ENCODE measurements at regions not wholly inside any gene's neighbourhood (a gene's known extent, or its start where the extent isn't known, plus 50 kb on each side); places are given as distances from the start of the nearest gene placed in this dataset.
A peak's percentile ranks its signal among the peaks of the same experiment; 100 is the strongest.

DNA sequence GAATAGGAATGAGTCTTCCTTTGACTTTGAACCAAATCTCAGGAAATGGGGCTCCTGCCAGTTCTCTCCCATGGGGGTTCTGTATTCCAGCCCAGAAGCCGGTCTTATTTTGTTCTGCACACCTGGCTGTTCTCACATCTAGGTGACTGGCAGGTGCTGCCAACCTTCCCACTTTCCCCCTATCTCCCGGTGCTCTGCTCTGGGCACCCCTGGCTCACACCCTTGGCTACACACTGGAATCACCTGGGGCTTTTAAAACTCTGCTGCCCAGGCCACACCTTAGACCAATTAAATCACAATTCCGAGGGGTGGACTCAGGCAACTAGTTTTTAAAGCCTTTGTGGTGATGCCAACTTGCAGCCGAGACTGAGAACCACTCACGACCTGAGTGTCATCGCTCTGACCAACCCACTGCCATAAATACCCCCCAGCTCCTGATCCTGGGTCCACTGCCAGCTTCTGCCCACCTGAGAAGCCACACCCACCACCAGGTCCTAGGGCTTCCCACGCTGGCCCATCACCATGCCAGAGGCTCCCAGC lies 69.2 kb downstream of the KCNF1 start:
- Mint-ChIP-seq H3K9me3 (no peaks in the 10 kb centered on the region), H3K4me1 (peaks cover 0 to 5% (median 0%) of the 10 kb centered on the region in 4 donors), H3K27me3 (peaks cover 23% of the 10 kb centered on the region), H3K27ac (peak overlapping the region in 1 of 3 donors; percentile 25), H3K4me3 (no peak overlapping the region), H3K36me3 (no peaks in the 10 kb centered on the region)
- ATAC-seq (ENCODE audit: low read depth in 2 of 2) (no peak), DNase-seq (no peak)
- Histone ChIP-seq H3K9me3 (ENCODE audit: control insufficient read depth in 2 of 2, low read length in 2 of 2) (no peaks in the 10 kb centered on the region), H3K4me3 (ENCODE audit: low read depth, low read length) (no peak overlapping the region), H3K27me3 (ENCODE audit: control insufficient read depth, insufficient read depth, low read length) (no peaks in the 10 kb centered on the region), H3K4me1 (ENCODE audit: control insufficient read depth, insufficient read depth, low read length, poor library complexity, severe bottlenecking) (no peaks in the 10 kb centered on the region), H3K27ac (ENCODE audit: insufficient read depth, low read length, poor library complexity, severe bottlenecking) (no peak overlapping the region), H3K36me3 (ENCODE audit: control insufficient read depth, insufficient read depth, low read length) (no peaks in the 10 kb centered on the region)

DNA sequence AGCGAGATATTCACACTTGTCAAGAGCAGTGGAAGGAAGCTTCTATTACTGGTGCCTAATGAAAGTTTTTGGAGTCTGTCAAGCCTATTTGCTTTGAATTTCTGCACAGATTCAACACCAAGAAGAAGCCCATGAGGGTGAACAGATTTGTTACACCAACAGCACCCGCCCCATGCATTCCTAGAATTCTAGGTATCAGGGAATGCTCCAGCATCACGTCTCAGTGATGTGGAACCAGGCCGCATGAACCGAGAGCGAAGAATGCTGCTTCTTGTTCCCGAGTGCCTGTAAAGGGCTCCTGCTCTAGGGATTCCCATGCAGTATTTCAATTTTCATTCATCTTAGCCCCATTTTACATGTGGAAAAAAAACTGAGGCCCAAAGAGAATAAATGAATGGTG lies 69.7 kb downstream of the KCNF1 start:
- no peaks in the 10 kb centered on the region for H3K4me1 ChIP-seq (ENCODE audit: control insufficient read depth, insufficient read depth, low read length, poor library complexity, severe bottlenecking)
- Mint-ChIP-seq H3K9me3 (no peaks in the 10 kb centered on the region), H3K27ac (no peak overlapping the region), H3K27me3 (peaks cover 23% of the 10 kb centered on the region), H3K4me3 (no peak overlapping the region), H3K4me1 (peaks cover 0 to 5% (median 0%) of the 10 kb centered on the region in 4 donors), H3K36me3 (no peaks in the 10 kb centered on the region)
- no peaks in the 10 kb centered on the region for H3K27me3 ChIP-seq (ENCODE audit: control insufficient read depth, insufficient read depth, low read length)
- no peaks in the 10 kb centered on the region for H3K36me3 ChIP-seq (ENCODE audit: control insufficient read depth, insufficient read depth, low read length)
- DNase-seq (no peak), ATAC-seq (ENCODE audit: low read depth in 2 of 2) (no peak)
- no peaks in the 10 kb centered on the region for H3K9me3 ChIP-seq (ENCODE audit: control insufficient read depth in 2 of 2, low read length in 2 of 2)
- H3K4me3 ChIP-seq (ENCODE audit: low read depth, low read length), result no peak overlapping the region
- H3K27ac ChIP-seq (ENCODE audit: insufficient read depth, low read length, poor library complexity, severe bottlenecking), result no peak overlapping the region

GRCh38 chr2:10981941-10982431 lies 70.3 kb downstream of the KCNF1 start:
- H3K9me3 ChIP-seq (ENCODE audit: control insufficient read depth in 2 of 2, low read length in 2 of 2), result no peaks in the 10 kb centered on the region
- Mint-ChIP-seq H3K27ac (no peak overlapping the region), H3K4me1 (peaks cover 0 to 2% (median 0%) of the 10 kb centered on the region in 4 donors), H3K4me3 (no peak overlapping the region), H3K9me3 (no peaks in the 10 kb centered on the region), H3K27me3 (peaks cover 23% of the 10 kb centered on the region), H3K36me3 (no peaks in the 10 kb centered on the region)
- H3K27me3 ChIP-seq (ENCODE audit: control insufficient read depth, insufficient read depth, low read length), result no peaks in the 10 kb centered on the region
- no peak for DNase-seq
- no peaks in the 10 kb centered on the region for H3K4me1 ChIP-seq (ENCODE audit: control insufficient read depth, insufficient read depth, low read length, poor library complexity, severe bottlenecking)
- H3K36me3 ChIP-seq (ENCODE audit: control insufficient read depth, insufficient read depth, low read length), result no peaks in the 10 kb centered on the region
- no peak for ATAC-seq (ENCODE audit: low read depth in 2 of 2)
- no peak overlapping the region for H3K27ac ChIP-seq (ENCODE audit: insufficient read depth, low read length, poor library complexity, severe bottlenecking)
- no peak overlapping the region for H3K4me3 ChIP-seq (ENCODE audit: low read depth, low read length)

- Mint-ChIP-seq H3K4me1 (no peaks in the 10 kb centered on the region), H3K4me3 (no peak overlapping the region), H3K27me3 (peaks cover 23% of the 10 kb centered on the region), H3K9me3 (no peaks in the 10 kb centered on the region), H3K36me3 (no peaks in the 10 kb centered on the region), H3K27ac (no peak overlapping the region)
- no peaks in the 10 kb centered on the region for H3K4me1 ChIP-seq (ENCODE audit: control insufficient read depth, insufficient read depth, low read length, poor library complexity, severe bottlenecking)
- H3K27me3 ChIP-seq (ENCODE audit: control insufficient read depth, insufficient read depth, low read length), result no peaks in the 10 kb centered on the region
- H3K36me3 ChIP-seq (ENCODE audit: control insufficient read depth, insufficient read depth, low read length), result no peaks in the 10 kb centered on the region
- H3K4me3 ChIP-seq (ENCODE audit: low read depth, low read length), result no peak overlapping the region
- ATAC-seq (ENCODE audit: low read depth in 2 of 2) (no peak), DNase-seq (no peak)
- H3K27ac ChIP-seq (ENCODE audit: insufficient read depth, low read length, poor library complexity, severe bottlenecking), result no peak overlapping the region
- H3K9me3 ChIP-seq (ENCODE audit: control insufficient read depth in 2 of 2, low read length in 2 of 2), result no peaks in the 10 kb centered on the region
These were observed 71.4 kb downstream of the KCNF1 start for GRCh38 chr2:10982931-10983701.

DNA sequence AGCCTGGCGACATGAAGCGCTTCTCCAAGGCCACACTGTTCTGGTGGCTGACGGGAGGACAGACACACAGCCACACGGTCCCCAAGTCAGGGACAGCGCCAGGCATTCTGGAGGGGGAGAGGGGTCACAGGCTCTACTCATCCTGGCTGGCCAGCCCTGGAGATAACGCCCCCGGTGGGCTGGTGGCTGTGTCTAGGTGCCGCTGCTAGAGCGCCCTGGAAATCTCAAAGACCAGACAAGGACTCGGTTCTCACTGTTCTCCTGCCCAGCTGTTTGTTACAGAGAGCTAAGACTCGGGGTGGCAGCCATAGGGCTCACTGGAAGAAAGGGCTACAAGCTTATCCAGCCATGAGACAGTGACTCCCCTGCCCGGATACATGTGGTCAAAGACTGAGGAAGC lies 72.0 kb downstream of the KCNF1 start:
- no peaks in the 10 kb centered on the region for H3K27me3 ChIP-seq (ENCODE audit: control insufficient read depth, insufficient read depth, low read length)

DNA sequence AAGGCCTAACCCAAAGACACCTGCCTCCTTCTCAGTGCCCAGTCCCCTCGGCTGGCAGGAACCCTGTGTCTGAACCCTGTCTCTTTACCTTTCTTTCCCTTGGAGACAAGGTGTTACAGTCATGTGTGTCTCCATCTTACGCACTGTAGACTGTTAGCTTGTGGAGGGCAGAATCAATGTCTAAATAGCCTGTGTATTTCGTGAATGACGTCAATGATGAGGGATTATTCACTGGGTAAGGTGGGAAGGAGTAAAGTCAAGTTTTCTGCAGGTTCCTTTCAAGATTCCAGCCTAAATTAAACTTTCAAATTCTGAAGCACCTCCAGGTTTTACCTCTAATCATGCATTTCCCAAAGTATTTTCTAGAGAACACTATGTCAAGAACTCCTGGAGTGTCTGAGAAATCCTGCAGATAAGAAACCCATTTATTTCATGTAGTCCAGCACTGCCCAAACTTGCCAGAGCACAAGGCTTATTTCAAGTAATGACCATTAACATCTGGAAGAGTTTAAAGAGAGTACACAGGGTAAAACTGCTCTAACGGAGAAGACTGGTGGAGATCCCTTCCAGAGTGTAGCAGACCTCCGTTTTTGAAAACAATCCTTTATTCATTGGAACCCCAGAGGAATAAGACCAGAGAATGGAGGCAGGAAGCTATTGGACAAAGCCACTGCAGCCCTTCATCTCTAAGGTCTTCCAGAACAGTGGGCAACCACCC lies 72.8 kb downstream of the KCNF1 start:
- Mint-ChIP-seq H3K27ac (peak overlapping the region in 1 of 3 donors; percentile 30), H3K36me3 (no peaks in the 10 kb centered on the region), H3K4me1 (no peaks in the 10 kb centered on the region), H3K4me3 (no peak overlapping the region), H3K9me3 (no peaks in the 10 kb centered on the region), H3K27me3 (peaks cover 17% of the 10 kb centered on the region)
- Histone ChIP-seq H3K9me3 (ENCODE audit: control insufficient read depth in 2 of 2, low read length in 2 of 2) (no peaks in the 10 kb centered on the region), H3K4me1 (ENCODE audit: control insufficient read depth, insufficient read depth, low read length, poor library complexity, severe bottlenecking) (no peaks in the 10 kb centered on the region), H3K27me3 (ENCODE audit: control insufficient read depth, insufficient read depth, low read length) (no peaks in the 10 kb centered on the region), H3K36me3 (ENCODE audit: control insufficient read depth, insufficient read depth, low read length) (no peaks in the 10 kb centered on the region), H3K4me3 (ENCODE audit: low read depth, low read length) (no peak overlapping the region), H3K27ac (ENCODE audit: insufficient read depth, low read length, poor library complexity, severe bottlenecking) (no peak overlapping the region)
- no peak for ATAC-seq (ENCODE audit: low read depth in 2 of 2)
- DNase-seq, result no peak

More for the DNA sequence above, 72.0 kb downstream of the KCNF1 start:
- no peak for DNase-seq
- H3K4me1 Mint-ChIP-seq, result no peaks in the 10 kb centered on the region
- H3K9me3 Mint-ChIP-seq, result no peaks in the 10 kb centered on the region
- H3K36me3 Mint-ChIP-seq, result no peaks in the 10 kb centered on the region
- Histone ChIP-seq H3K27ac (ENCODE audit: insufficient read depth, low read length, poor library complexity, severe bottlenecking) (no peak overlapping the region), H3K4me3 (ENCODE audit: low read depth, low read length) (no peak overlapping the region), H3K9me3 (ENCODE audit: control insufficient read depth in 2 of 2, low read length in 2 of 2) (no peaks in the 10 kb centered on the region), H3K36me3 (ENCODE audit: control insufficient read depth, insufficient read depth, low read length) (no peaks in the 10 kb centered on the region), H3K4me1 (ENCODE audit: control insufficient read depth, insufficient read depth, low read length, poor library complexity, severe bottlenecking) (no peaks in the 10 kb centered on the region)
- H3K27ac Mint-ChIP-seq, result no peak overlapping the region
- peaks cover 23% of the 10 kb centered on the region for H3K27me3 Mint-ChIP-seq
- no peak overlapping the region for H3K4me3 Mint-ChIP-seq
- no peak for ATAC-seq (ENCODE audit: low read depth in 2 of 2)

DNA sequence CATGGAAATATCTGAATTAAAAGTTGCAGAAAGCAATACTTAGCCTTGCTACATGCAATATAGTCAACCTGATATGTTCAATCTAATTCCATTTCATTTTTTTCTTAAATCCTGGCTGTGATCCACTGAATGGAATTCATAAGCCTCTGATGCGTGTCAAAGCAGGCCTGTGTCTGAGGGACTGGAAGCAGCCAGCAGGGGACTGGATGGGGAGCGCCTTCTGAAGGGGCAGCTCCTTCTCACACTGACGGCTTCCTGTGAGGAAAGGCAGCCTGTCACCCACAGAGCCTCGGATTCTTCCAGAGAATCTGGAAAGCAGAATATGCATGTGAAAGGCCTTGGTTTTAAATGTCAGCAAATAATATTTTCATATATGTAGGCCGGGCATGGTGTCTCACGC lies 73.5 kb downstream of the KCNF1 start:
- Histone ChIP-seq H3K27ac (ENCODE audit: insufficient read depth, low read length, poor library complexity, severe bottlenecking) (no peak overlapping the region), H3K9me3 (ENCODE audit: control insufficient read depth in 2 of 2, low read length in 2 of 2) (no peaks in the 10 kb centered on the region), H3K36me3 (ENCODE audit: control insufficient read depth, insufficient read depth, low read length) (no peaks in the 10 kb centered on the region), H3K4me1 (ENCODE audit: control insufficient read depth, insufficient read depth, low read length, poor library complexity, severe bottlenecking) (no peaks in the 10 kb centered on the region), H3K27me3 (ENCODE audit: control insufficient read depth, insufficient read depth, low read length) (no peaks in the 10 kb centered on the region), H3K4me3 (ENCODE audit: low read depth, low read length) (no peak overlapping the region)
- ATAC-seq (ENCODE audit: low read depth in 2 of 2) (no peak), DNase-seq (no peak)
- H3K4me3 Mint-ChIP-seq, result no peak overlapping the region
- H3K36me3 Mint-ChIP-seq, result no peaks in the 10 kb centered on the region
- H3K9me3 Mint-ChIP-seq, result no peaks in the 10 kb centered on the region
- peaks cover 16% of the 10 kb centered on the region for H3K27me3 Mint-ChIP-seq
- H3K4me1 Mint-ChIP-seq, result no peaks in the 10 kb centered on the region
- H3K27ac Mint-ChIP-seq, result no peak overlapping the region
